HG02852 (cell line): ENCODE measurements at regions not wholly inside any gene's neighbourhood (a gene's known extent, or its start where the extent isn't known, plus 50 kb on each side); places are given as distances from the start of the nearest gene placed in this dataset.
A peak's percentile ranks its signal among the peaks of the same experiment; 100 is the strongest.

Source experiments
- ATAC-seq: cut with Tn5 transposase; IDR thresholded peaks from one replicate; pipeline ENCODE4 v1.9.1; 2021; ENCODE audit warnings: mild to moderate bottlenecking, moderate library complexity; ENCODE audit not compliant: unreplicated experiment

DNA sequence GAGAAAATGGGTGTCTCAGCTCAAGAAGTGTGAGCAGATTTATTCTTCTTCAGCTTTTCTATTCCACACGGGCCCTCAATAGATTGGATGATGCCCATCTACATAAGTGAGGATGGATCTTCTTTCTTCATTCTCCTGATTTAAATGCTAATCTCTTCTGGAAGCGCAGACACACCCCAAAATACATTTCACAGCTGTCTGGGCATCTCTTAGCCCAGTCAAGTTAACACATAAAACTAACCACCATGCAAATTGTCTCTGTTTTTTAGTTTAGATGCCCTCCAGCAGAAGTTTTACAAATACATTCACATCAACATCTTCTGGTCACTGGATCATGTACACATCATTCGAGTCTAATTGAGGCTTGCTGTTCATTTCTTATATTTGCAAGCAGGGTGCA is 249.0 kb upstream of the VCX3A start:
- no peak for ATAC-seq

- no peak for ATAC-seq
These were observed 247.9 kb upstream of the VCX3A start for GRCh38 chrX:6782831-6783230.

GRCh38 chrX:6778544-6779503 is 243.9 kb upstream of the VCX3A start:
- no peak for ATAC-seq

DNA sequence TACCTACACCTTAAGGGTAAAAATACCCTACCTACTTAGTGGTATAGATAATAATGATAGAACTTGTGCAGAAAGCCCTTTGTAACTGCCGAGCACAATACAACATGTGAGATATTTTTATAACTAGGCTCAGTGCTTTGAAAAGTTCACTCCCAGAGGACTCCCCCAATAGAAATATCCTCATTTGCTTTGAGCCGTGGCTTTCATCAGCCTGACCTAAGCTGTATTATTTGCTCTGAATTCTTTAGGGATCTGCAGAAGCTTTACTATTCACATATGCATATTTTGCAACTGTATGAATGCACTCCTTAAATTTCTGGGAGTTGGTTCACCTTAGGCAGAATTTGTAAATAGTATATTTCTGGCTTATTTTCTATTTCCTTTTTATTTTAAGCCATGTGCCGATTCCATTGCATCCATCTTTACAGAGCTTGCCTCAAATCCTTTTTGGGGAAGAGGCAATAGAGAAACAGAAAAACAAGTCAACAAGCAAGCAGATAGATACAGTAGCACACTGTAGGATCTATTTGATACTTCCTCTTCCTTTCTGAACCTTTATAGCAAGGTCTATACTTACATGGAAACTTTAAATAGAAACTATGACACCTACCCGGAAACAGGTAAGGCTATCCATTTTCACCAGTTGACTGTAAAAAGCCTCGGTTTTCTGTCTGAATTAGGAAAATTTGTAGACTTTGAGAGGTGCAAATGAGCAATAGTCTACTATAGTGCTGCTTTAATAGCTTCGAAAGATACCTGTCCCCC is 242.5 kb upstream of the VCX3A start:
- ATAC-seq, result peak; percentile 83

DNA sequence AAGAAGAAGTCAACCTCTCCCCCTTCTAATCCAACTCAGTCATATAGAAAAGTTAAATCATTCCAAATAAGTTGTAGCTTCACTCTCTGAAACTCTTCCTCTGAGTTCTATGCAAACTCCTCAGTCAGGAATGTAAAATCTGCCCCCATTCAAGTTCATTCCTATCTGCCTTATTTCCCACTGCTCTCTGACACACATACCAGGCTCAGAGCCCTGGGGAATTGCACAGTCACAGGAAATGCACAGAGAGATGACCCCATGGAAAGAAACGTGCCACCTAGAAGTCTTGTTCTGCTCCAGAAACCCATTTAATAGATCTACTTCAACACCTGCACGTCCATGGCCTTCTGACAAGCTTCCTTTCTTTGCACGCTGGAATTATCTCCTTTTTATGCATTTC is 236.0 kb upstream of the VCX3A start:
- ATAC-seq, result no peak

- no peak for ATAC-seq
These were observed 234.0 kb upstream of the VCX3A start for GRCh38 chrX:6768881-6769280.

GRCh38 chrX:6761251-6761650 is 226.3 kb upstream of the VCX3A start:
- ATAC-seq, result no peak

DNA sequence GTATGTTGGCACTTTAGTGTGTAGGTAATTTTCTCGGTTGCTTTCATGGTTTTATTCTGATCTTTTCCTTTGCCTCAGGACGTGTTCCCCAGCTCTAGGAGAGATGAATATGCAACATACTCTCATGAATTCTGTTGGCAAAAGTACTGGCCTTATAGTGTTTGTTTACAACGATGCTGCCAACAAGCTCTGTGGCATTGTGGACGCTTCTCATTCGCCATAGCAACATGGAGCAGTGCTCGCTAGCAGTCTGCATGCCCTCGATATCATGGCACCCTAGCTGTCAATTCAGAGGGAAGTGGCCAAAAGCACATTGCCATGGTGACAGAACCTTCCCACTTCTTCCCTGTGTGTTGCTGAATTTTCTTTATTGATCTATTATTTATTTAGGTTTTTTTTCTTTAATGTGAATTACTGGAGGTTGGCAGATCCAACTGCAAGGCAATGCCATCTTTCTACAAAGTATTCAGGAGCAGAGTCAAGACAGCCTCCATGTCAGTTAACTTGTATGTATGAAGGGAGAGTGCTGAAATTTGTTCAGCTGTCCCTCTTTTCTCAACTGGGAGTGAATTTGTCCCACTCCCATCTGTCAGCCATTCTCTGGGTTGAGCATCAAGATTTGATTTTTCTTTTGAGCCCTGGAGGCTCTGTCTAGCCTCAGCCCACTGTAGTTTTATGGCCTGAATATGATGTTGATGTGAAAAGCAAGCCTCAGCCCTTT is 224.9 kb upstream of the VCX3A start:
- ATAC-seq, result no peak

DNA sequence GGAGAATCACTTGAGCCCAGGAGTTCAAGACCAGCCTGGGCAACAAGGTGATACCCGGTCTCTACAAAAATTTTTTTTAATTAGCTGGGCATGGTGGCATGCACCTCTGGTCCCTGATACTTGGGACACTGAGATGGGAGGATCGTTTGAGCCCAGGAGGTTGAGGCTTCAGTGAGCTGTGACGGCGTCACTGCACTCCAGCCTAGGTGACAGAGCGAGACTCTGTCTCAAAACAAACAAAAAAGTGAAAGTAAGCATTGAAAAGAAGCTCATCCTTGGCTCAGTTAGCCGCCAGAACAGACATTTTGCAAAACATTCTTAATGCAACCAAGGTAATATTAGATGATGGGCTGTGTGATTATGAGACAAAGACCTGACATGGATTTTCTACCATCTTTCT is 223.3 kb upstream of the VCX3A start:
- no peak for ATAC-seq

- no peak for ATAC-seq
These were observed 222.7 kb upstream of the VCX3A start for GRCh38 chrX:6757631-6758030.

GRCh38 chrX:6748595-6748994 is 213.7 kb upstream of the VCX3A start:
- peak; percentile 62 for ATAC-seq

DNA sequence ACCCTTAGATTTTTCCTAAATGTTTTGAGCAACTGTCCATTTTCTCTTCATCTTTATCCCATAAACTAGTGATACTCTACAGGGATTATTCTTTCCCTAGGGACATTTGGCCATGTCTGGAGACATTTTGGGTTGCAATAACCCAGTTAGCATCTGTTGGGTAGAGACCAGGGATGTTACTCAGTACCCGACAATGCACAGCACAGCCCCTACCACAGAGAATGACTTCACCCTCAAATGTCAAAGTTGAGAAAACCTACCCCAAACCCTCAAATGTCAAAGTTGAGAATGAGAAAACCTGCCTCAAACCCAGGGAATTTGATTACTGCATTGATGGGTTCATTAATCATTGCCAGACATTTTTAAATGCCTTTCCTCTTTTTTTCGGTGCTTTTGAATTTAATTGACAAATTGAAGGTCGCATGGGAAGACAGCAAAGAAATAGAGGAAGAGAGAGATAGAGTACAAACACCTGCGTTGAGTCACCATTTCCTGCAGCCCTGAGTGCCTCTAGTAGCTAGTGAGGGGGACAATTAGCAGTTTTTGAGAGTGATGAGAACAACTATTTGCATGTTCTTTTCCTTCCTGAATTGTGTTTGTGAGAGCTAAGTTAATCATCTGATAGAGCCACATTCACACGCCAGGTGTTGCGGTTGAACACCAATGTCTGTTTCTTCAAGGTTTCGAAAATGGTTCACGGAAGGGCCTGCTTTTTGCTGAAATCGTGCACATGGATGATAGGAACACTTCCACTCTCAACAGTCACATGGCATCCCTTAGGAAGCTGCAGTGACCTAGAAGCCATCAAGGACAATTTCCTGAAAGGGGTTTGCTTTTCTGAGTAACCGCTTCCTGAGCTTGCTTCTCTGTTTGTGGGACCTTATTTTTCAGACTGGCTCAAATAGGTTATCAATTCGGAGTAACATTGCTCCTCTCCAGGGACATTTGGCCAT is 203.9 kb upstream of the VCX3A start:
- ATAC-seq, result peak; percentile 95

DNA sequence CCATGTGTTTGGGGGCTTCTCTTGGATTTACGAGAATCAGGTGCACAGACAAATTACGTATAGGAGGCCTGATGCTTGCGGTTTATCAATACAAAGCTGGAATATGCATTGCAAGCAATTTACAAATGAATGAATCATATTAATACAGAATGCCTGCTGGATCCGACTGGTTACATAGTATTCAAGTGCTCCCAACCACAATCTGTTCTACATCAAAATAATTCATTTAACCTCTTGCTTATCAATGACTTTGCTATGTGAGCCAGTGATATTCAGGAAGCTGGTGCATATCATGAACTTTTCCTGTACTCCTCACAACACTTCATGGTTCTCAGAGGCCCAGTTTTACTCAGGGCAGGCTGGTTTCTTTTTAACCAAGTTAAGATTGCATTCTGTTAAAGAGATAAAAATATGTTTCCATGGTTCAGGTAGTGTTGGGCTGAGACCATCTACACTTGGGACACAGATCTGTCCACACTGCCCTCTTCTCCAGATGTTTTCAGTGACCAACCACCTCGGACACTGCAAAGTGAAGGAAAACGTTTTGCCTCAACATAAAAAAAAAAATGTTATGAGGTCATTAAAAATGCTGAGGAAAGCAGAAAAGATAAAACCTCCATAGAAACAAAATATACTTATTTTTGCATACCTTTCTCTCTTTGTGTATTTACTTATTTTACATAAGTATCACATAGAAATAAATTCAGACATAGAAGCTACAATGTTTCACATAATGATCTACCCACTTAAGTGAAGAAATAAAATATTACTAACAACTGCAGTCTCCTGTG is 200.1 kb upstream of the VCX3A start:
- ATAC-seq, result no peak

DNA sequence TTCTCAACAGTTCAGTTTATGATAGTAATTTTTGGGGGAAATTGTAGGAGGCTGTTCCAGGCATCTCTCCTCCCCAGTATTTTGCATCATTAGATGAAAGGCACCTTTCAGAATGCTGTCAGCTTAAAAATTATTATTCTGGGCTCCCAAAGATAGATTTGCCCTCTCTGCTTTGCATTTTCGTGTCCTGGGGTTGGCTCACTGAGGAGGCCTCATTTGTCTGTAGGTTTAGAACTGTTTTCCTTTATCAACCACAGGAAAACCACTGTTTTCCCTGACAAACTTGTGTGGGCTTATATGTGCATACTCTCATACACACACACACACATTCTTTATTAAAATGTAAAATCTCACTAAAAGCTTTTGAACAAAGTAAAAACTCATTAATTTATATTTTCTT is 197.2 kb upstream of the VCX3A start:
- ATAC-seq, result peak; percentile 65

- ATAC-seq, result no peak
These were observed 194.7 kb upstream of the VCX3A start for GRCh38 chrX:6729626-6730025.

DNA sequence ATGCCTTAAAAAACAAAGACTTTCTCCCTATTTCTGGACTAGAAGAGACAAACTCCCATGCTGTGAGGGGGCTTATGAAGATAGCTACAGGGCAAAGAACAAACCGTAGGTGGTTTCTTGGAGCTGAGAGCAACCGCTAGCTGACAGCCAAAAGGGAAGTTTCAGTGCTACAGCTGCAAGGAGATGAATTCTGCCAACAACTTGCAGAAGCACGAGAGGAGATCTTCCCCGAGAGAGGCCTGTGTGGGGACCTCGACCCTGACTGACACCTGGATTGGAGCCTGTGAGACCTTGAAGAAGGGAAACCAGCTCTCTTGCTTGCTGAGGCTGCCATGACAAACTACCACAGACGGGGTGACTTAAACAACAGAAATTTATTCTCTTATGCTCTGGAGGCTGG is 183.8 kb upstream of the VCX3A start:
- ATAC-seq, result peak; percentile 72

DNA sequence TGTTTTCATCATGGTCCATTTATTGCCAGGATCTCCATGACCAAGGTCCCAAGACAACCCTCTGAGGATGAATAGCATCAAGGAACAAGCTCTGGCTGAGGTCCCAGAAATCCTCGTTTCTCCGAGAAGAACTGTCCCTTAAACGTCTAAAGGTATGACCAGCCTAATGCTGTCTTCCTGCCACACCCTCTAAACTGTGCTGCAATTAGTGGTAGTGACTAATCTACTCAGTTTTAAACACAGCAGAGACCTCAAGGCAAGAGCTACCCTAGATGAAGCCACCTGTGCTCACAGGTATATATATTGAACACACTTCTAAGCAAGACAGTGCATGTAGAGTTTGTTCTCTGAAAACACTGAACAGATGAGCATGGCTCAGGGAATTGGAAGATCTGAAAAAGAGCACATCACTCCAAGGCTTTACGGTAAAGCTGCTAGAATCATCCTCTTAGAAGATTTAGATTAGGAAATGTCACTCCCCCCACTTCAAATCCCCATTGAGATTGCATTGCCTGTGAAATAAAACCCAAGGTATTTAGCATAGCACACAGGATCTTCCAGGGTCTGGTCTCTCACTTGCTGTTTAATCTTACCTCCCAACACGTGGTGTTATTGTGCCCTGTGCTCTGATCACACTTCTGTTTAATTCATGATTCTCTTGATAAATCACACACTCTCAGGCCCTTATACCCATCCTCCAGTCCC is 173.9 kb upstream of the VCX3A start:
- no peak for ATAC-seq

GRCh38 chrX:6708041-6708440 is 173.1 kb upstream of the VCX3A start:
- no peak for ATAC-seq

GRCh38 chrX:6707497-6707896 is 172.6 kb upstream of the VCX3A start:
- ATAC-seq, result no peak
